RWPE2 (cell line): ENCODE measurements at regions not wholly inside any gene's neighbourhood (a gene's known extent, or its start where the extent isn't known, plus 50 kb on each side); places are given as distances from the start of the nearest gene placed in this dataset.

Source experiments
- ATAC-seq: fragments of 200-7000 bp; cut with Tn5 transposase; 3 replicates; pipeline ENCODE4 v1.9.1; 2021; ENCODE audit warnings: low read depth
- DNase-seq: peaks from one replicate; pipeline ENCODE4 v3.0.0-alpha.2; 2020; ENCODE audit warnings: low spot score
- H3K27ac ChIP-seq: fragments of 450-650 bp; 2 replicates; pipeline ENCODE4 v1.5.1; 2017; ENCODE audit warnings: mild to moderate bottlenecking; ENCODE audit not compliant: poor library complexity, severe bottlenecking
- H3K27me3 ChIP-seq: fragments of 250-450 bp; sonication (Bioruptor Pico); 2 replicates; pipeline ENCODE4 v1.5.1; 2021; ENCODE audit warnings: mild to moderate bottlenecking, moderate library complexity; ENCODE audit not compliant: insufficient read depth, poor library complexity, severe bottlenecking
- H3K36me3 ChIP-seq: fragments of 250-450 bp; sonication (Bioruptor Pico); 2 replicates; pipeline ENCODE4 v1.5.1; 2020; ENCODE audit warnings: low read depth, mild to moderate bottlenecking, moderate library complexity
- H3K4me1 ChIP-seq: fragments of 250-450 bp; sonication (Bioruptor Pico); 2 replicates; pipeline ENCODE4 v1.5.1; 2021; ENCODE audit warnings: mild to moderate bottlenecking, moderate library complexity; ENCODE audit not compliant: insufficient read depth, poor library complexity, severe bottlenecking
- H3K4me3 ChIP-seq: fragments of 250-450 bp; sonication (Bioruptor Pico); 2 replicates; pipeline ENCODE4 v1.5.1; 2021; ENCODE audit warnings: mild to moderate bottlenecking, moderate library complexity; ENCODE audit not compliant: severe bottlenecking
- H3K9me3 ChIP-seq: fragments of 250-450 bp; sonication (Bioruptor Pico); 2 replicates; pipeline ENCODE4 v1.5.1; 2021; ENCODE audit warnings: mild to moderate bottlenecking, moderate library complexity; ENCODE audit not compliant: severe bottlenecking
- TF ChIP-seq, protein P1 (sequence below): fragments of 450-650 bp; IDR thresholded peaks from one replicate; pipeline ENCODE4 v1.5.1; 2017; ENCODE audit warnings: mild to moderate bottlenecking, moderate library complexity; ENCODE audit not compliant: poor library complexity, severe bottlenecking

- TF ChIP-seq, protein P1, sequence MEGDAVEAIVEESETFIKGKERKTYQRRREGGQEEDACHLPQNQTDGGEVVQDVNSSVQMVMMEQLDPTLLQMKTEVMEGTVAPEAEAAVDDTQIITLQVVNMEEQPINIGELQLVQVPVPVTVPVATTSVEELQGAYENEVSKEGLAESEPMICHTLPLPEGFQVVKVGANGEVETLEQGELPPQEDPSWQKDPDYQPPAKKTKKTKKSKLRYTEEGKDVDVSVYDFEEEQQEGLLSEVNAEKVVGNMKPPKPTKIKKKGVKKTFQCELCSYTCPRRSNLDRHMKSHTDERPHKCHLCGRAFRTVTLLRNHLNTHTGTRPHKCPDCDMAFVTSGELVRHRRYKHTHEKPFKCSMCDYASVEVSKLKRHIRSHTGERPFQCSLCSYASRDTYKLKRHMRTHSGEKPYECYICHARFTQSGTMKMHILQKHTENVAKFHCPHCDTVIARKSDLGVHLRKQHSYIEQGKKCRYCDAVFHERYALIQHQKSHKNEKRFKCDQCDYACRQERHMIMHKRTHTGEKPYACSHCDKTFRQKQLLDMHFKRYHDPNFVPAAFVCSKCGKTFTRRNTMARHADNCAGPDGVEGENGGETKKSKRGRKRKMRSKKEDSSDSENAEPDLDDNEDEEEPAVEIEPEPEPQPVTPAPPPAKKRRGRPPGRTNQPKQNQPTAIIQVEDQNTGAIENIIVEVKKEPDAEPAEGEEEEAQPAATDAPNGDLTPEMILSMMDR, result no peak
- no peak overlapping the region for H3K4me3 ChIP-seq
- no peaks in the 10 kb centered on the region for H3K27me3 ChIP-seq
- DNase-seq, result no peak
- H3K9me3 ChIP-seq, result no peaks in the 10 kb centered on the region
- H3K36me3 ChIP-seq, result no peaks in the 10 kb centered on the region
- H3K4me1 ChIP-seq, result no peaks in the 10 kb centered on the region
- no peak for ATAC-seq
- H3K27ac ChIP-seq, result no peak overlapping the region
Observed at GRCh38 chr7:131203291-131203976, 124.2 kb upstream of the MKLN1 start.

- H3K9me3 ChIP-seq, result no peaks in the 10 kb centered on the region
- no peaks in the 10 kb centered on the region for H3K27me3 ChIP-seq
- ATAC-seq, result no peak
- H3K4me1 ChIP-seq, result no peaks in the 10 kb centered on the region
- no peak for DNase-seq
- TF ChIP-seq, protein P1, result no peak
- H3K4me3 ChIP-seq, result no peak overlapping the region
- no peaks in the 10 kb centered on the region for H3K36me3 ChIP-seq
- H3K27ac ChIP-seq, result no peak overlapping the region
Observed at GRCh38 chr7:131208777-131209176, 118.9 kb upstream of the MKLN1 start.

DNA sequence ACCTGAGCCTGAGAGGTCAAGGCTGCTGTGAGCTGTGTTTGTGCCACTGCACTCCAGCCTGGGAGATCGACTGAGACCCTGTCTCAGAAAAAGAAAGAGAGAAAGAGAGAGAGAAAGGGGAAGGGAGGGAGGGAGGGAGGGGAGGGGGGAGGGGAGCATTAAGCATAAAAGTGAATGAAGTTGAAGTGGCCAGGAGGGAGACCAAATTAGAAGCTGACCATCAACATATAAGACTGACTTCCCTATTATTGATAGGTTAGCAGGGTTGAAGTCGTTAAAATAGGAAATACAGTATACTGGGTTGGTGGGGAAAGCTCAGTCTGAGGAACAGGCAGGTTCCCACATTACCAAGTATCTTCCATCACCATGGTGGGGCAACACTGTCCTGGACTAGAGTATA, 117.1 kb upstream of the MKLN1 start:
- Histone ChIP-seq H3K4me1 (no peaks in the 10 kb centered on the region), H3K27ac (no peak overlapping the region), H3K9me3 (no peaks in the 10 kb centered on the region), H3K27me3 (no peaks in the 10 kb centered on the region), H3K4me3 (no peak overlapping the region), H3K36me3 (no peaks in the 10 kb centered on the region)
- no peak for DNase-seq
- ATAC-seq, result no peak
- TF ChIP-seq, protein P1, result no peak

GRCh38 chr7:131211500-131211899, 116.2 kb upstream of the MKLN1 start:
- H3K4me3 ChIP-seq, result no peak overlapping the region
- TF ChIP-seq, protein P1, result no peak
- ATAC-seq (no peak), DNase-seq (no peak)
- no peak overlapping the region for H3K27ac ChIP-seq
- H3K36me3 ChIP-seq, result no peaks in the 10 kb centered on the region
- H3K27me3 ChIP-seq, result no peaks in the 10 kb centered on the region
- no peaks in the 10 kb centered on the region for H3K4me1 ChIP-seq
- no peaks in the 10 kb centered on the region for H3K9me3 ChIP-seq

- ATAC-seq (no peak), DNase-seq (no peak)
- Histone ChIP-seq H3K4me1 (no peaks in the 10 kb centered on the region), H3K27ac (no peak overlapping the region), H3K36me3 (no peaks in the 10 kb centered on the region), H3K4me3 (no peak overlapping the region), H3K9me3 (no peaks in the 10 kb centered on the region), H3K27me3 (no peaks in the 10 kb centered on the region)
- TF ChIP-seq, protein P1, result no peak
Observed at GRCh38 chr7:131212114-131212513, 115.6 kb upstream of the MKLN1 start.
